ENCODE measurements at regions not wholly inside any gene's neighbourhood (a gene's known extent, or its start where the extent isn't known, plus 50 kb on each side); places are given as distances from the start of the nearest gene placed in this dataset.

- TF ChIP-seq CTCF (IDR thresholded peaks at IDR 0.05; ENCODE audit: low read depth, low read length): peak; percentile 85
- H3K4me3 ChIP-seq (ENCODE audit: low read depth, low read length): no peak overlapping the region
Observed at GRCh38 chr11:64449381-64450167, 90.6 kb downstream of the RPS6KA4 start.

GRCh38 chr11:64450168-64450560 lies 91.2 kb downstream of the RPS6KA4 start:
- TF ChIP-seq CTCF (IDR thresholded peaks at IDR 0.05; ENCODE audit: low read depth, low read length): no peak

GRCh38 chr11:64451856-64452255 lies 92.9 kb downstream of the RPS6KA4 start:
- H3K4me3 ChIP-seq (ENCODE audit: low read depth, low read length): no peak overlapping the region
- no peak for TF ChIP-seq CTCF (IDR thresholded peaks at IDR 0.05; ENCODE audit: low read depth, low read length)

More at GRCh38 chr11:64450168-64450560, 91.2 kb downstream of the RPS6KA4 start:
- H3K4me3 ChIP-seq (ENCODE audit: low read depth, low read length): no peak overlapping the region

GRCh38 chr11:64453466-64453865 lies 94.5 kb downstream of the RPS6KA4 start:
- TF ChIP-seq CTCF (IDR thresholded peaks at IDR 0.05; ENCODE audit: low read depth, low read length): no peak
- no peak overlapping the region for H3K4me3 ChIP-seq (ENCODE audit: low read depth, low read length)

- TF ChIP-seq CTCF (IDR thresholded peaks at IDR 0.05; ENCODE audit: low read depth, low read length): no peak
- H3K4me3 ChIP-seq (ENCODE audit: low read depth, low read length): no peak overlapping the region
Observed at GRCh38 chr11:64455456-64456261, 96.7 kb downstream of the RPS6KA4 start.

GRCh38 chr11:64456509-64457320 lies 97.8 kb downstream of the RPS6KA4 start:
- no peak overlapping the region for H3K4me3 ChIP-seq (ENCODE audit: low read depth, low read length)
- TF ChIP-seq CTCF (IDR thresholded peaks at IDR 0.05; ENCODE audit: low read depth, low read length): no peak

All from WI38 (cell line).